ENCODE measurements at regions not wholly inside any gene's neighbourhood (a gene's known extent, or its start where the extent isn't known, plus 50 kb on each side); places are given as distances from the start of the nearest gene placed in this dataset.

DNA sequence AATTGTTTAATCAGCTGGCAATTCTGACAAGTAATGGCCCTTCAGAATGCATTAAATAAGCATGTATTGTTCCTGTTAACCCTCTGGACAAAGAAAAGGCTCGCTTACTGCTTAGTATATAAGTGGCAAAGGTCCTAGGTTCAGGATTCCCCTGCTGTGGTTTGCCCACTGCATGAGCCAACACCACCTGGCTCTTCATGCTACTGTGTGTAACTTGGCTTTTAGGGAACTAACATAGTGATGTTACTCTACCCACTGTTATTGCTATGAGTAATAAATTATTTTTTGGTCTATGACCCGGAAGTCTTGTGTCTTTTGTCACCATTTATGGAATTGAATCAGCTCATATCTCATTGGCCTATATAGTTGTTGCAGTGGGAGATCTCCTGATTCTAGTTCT lies 791.7 kb upstream of the PHF14 start:
- TF ChIP-seq, protein P1, sequence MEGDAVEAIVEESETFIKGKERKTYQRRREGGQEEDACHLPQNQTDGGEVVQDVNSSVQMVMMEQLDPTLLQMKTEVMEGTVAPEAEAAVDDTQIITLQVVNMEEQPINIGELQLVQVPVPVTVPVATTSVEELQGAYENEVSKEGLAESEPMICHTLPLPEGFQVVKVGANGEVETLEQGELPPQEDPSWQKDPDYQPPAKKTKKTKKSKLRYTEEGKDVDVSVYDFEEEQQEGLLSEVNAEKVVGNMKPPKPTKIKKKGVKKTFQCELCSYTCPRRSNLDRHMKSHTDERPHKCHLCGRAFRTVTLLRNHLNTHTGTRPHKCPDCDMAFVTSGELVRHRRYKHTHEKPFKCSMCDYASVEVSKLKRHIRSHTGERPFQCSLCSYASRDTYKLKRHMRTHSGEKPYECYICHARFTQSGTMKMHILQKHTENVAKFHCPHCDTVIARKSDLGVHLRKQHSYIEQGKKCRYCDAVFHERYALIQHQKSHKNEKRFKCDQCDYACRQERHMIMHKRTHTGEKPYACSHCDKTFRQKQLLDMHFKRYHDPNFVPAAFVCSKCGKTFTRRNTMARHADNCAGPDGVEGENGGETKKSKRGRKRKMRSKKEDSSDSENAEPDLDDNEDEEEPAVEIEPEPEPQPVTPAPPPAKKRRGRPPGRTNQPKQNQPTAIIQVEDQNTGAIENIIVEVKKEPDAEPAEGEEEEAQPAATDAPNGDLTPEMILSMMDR (conservative IDR thresholded peaks at IDR 0.05), result no peak

More for the DNA sequence above, 791.7 kb upstream of the PHF14 start:
- Histone ChIP-seq H2AK5ac (ENCODE audit: insufficient read length, low read length) (no peak overlapping the region), H2BK120ac (ENCODE audit: low read depth, low read length, poor library complexity, severe bottlenecking) (no peak overlapping the region), H3K56ac (ENCODE audit: insufficient read length, low read depth, low read length) (no peak overlapping the region), H2BK5ac (ENCODE audit: insufficient read length, low read length) (no peak overlapping the region), H4K5ac (ENCODE audit: insufficient read length, low read depth, low read length) (no peak overlapping the region), H2BK15ac (ENCODE audit: low read depth, low read length) (no peak overlapping the region), H3T11ph (ENCODE audit: low read length) (no peak overlapping the region), H3K4ac (ENCODE audit: low read depth, low read length) (no peak overlapping the region), H3K9ac (ENCODE audit: extremely low read depth, insufficient read length, low read length) (no peak overlapping the region), H3K79me2 (ENCODE audit: insufficient read depth, low read length) (no peaks in the 10 kb centered on the region), H2AFZ (ENCODE audit: low read length) (no peak overlapping the region), H4K20me1 (ENCODE audit: control insufficient read depth, insufficient read depth, insufficient read length) (no peaks in the 10 kb centered on the region), H3K79me1 (ENCODE audit: insufficient read depth, low read depth, low read length, poor library complexity, severe bottlenecking) (no peaks in the 10 kb centered on the region), H3K14ac (ENCODE audit: insufficient read depth, low read length) (no peak overlapping the region), H3K18ac (ENCODE audit: insufficient read length, low read depth, low read length) (no peak overlapping the region), H3K27ac (ENCODE audit: insufficient read length, low read depth, low read length) (no peak overlapping the region), H2BK20ac (ENCODE audit: low read depth, low read length, poor library complexity, severe bottlenecking) (no peak overlapping the region), H4K91ac (ENCODE audit: insufficient read length, low read depth, low read length) (no peak overlapping the region), H2BK12ac (ENCODE audit: insufficient read length, low read depth, low read length) (no peak overlapping the region), H3K23me2 (ENCODE audit: insufficient read length, low read depth, low read length, poor library complexity, severe bottlenecking) (no peaks in the 10 kb centered on the region), H3K27me3 (ENCODE audit: insufficient read depth, low read length) (no peaks in the 10 kb centered on the region), H3K4me1 (ENCODE audit: insufficient read depth, low read length) (no peaks in the 10 kb centered on the region), H4K8ac (replicated peaks; ENCODE audit: insufficient read length, low read depth, low read length) (no peak overlapping the region), H3K23ac (ENCODE audit: insufficient read length, low read depth, low read length) (no peak overlapping the region), H3K4me2 (ENCODE audit: insufficient read depth, insufficient read length, low read length) (no peak overlapping the region), H3K9me3 (ENCODE audit: control insufficient read depth, low read depth, low read length) (no peaks in the 10 kb centered on the region)
- no peaks in the 10 kb centered on the region for H3K4me1 Mint-ChIP-seq
- no peaks in the 10 kb centered on the region for H3K27me3 Mint-ChIP-seq (ENCODE audit: low read depth)
- no peaks in the 10 kb centered on the region for H3K36me3 Mint-ChIP-seq (ENCODE audit: insufficient read depth in 1 of 3, low read depth in 3 of 3)
- DNase-seq, result no peak
- whole genome bisulfite sequencing (ENCODE audit: extremely low coverage, insufficient read length, low lambda C conversion rate), result no CpG with 5 or more reads among the region's 2 CpGs
- no peaks in the 10 kb centered on the region; a peak in 1 of 5 replicates for H3K9me3 Mint-ChIP-seq
- H3K4me3 Mint-ChIP-seq, result no peak overlapping the region
- H3K27ac Mint-ChIP-seq, result no peak overlapping the region

Data from H9 (cell line).